HUES6 (cell line): ENCODE measurements at regions not wholly inside any gene's neighbourhood (a gene's known extent, or its start where the extent isn't known, plus 50 kb on each side); places are given as distances from the start of the nearest gene placed in this dataset.
"Not testable (repeated sequence)": the region's sequence is repeated elsewhere in the genome, so short reads cannot be mapped to it uniquely, and the experiment has no call there.

Source experiments
- H3K27ac ChIP-seq: 2 replicates; pipeline ENCODE4 v1.7.0; 2013; ENCODE audit warnings: low read depth, mild to moderate bottlenecking, low read length, inconsistent platforms
- H3K27me3 ChIP-seq: 2 replicates; pipeline ENCODE4 v1.6.1; 2013; ENCODE audit warnings: low read length; ENCODE audit not compliant: control insufficient read depth, insufficient read depth
- H3K36me3 ChIP-seq: 2 replicates; pipeline ENCODE4 v1.6.1; 2013; ENCODE audit warnings: low read length; ENCODE audit not compliant: control insufficient read depth, insufficient read depth
- H3K4me1 ChIP-seq: 2 replicates; pipeline ENCODE4 v1.6.1; 2013; ENCODE audit warnings: low read length; ENCODE audit not compliant: control insufficient read depth, insufficient read depth
- H3K4me3 ChIP-seq: 2 replicates; pipeline ENCODE4 v1.5.1; 2013; ENCODE audit warnings: low read depth, low read length
- H3K9ac ChIP-seq: one replicate; pipeline ENCODE4 v1.6.1; 2013; ENCODE audit warnings: mild to moderate bottlenecking, low read length
- H3K9me3 ChIP-seq: 2 replicates; pipeline ENCODE4 v1.6.1; 2013; ENCODE audit warnings: low read depth, low read length; ENCODE audit not compliant: control insufficient read depth, insufficient read depth

DNA sequence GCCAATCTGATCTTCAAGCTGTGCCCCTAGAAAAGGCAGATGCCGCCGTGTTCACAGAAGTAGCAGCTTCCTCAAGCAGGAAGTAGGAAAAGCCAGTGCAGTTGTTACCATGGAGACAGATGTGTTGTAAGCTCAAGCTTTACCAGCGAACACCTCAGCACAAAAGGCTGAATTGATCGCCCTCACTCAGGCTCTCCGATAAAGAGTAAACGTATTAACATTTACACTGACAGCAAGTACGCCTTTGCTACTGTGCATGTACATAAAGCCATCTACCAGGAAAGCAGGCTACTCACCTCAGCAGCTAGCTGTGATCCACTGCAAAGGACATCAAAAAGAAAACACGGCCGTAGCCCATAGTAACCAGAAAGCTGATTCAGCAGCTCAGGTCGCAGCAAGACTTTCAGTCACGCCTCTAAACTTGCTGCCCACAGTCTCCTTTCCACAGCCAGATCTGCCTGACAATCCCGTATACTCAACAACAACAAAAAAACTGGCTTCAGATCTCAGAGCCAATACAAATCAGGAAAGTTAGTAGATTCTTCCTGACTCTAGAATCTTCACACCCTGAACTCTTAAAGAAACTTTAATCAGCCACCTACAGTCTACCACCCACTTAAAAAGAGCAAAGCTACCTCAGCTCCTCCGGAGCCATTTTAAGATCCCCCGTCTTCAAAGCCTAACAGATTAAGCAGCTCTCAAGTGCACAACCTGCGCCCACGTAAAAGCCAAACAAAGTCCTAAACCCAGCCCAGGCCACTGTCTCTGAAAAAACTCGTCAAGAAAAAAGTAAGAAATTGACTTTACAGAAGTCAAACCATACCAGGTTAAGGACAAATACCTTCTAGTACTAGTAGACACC is 160.0 kb downstream of the DEFB131A start:
- not testable (repeated sequence) for H3K36me3 ChIP-seq, H3K27me3 ChIP-seq, H3K9me3 ChIP-seq, H3K4me3 ChIP-seq
- Histone ChIP-seq H3K4me1 (peaks cover 61% of the 10 kb centered on the region), H3K9ac (peak overlapping the region; percentile 80), H3K27ac (peak overlapping the region; percentile 81; the same call in 1 of the 2 replicates)

DNA sequence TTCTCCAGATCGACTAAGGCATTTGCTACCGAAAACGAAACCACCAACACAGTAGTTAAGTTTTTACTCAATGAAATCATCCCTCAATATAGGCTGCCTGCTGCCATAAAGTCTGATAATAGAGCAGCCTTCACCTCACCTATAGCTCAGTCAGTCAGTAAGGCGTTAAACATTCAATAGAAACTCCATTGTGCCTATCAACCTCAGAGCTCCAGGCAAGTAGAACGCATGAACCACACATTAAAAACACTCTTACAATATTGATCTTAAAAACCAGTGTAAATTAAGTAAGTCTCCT is 160.6 kb downstream of the DEFB131A start:
- H3K27ac ChIP-seq, H3K36me3 ChIP-seq, H3K27me3 ChIP-seq, H3K4me3 ChIP-seq, H3K9me3 ChIP-seq: not testable (repeated sequence)
- H3K4me1 ChIP-seq = peaks cover 56% of the 10 kb centered on the region
- H3K9ac ChIP-seq = peak overlapping the region; percentile 44

DNA sequence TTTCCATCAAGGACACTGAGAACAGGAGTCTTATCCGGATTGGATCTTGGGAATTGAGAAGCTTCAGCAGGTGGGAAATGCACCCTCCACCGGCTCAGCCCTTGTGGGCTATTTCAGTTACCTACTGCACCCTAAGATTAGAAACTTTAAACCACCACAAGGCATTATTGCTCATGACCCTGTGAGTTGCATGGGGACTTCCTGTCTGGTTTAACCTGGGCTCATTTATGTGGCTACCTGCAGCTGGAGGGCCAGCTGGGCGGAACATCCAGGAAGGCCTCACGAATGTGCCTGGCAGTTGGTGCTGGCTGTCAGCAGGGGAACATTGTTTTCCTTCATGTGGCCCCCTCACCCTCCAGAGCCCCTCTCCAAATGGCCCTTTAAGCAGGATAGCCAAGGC is 164.1 kb downstream of the DEFB131A start:
- Histone ChIP-seq H3K27ac (no peak overlapping the region; the same call in 1 of the 2 replicates), H3K4me3 (no peak overlapping the region), H3K4me1 (peaks cover 23% of the 10 kb centered on the region), H3K9ac (no peak overlapping the region), H3K9me3 (peaks cover 3% of the 10 kb centered on the region; the same call in 1 of the 2 replicates), H3K27me3 (no peaks in the 10 kb centered on the region), H3K36me3 (peaks cover 3% of the 10 kb centered on the region; the same call in 1 of the 2 replicates)

DNA sequence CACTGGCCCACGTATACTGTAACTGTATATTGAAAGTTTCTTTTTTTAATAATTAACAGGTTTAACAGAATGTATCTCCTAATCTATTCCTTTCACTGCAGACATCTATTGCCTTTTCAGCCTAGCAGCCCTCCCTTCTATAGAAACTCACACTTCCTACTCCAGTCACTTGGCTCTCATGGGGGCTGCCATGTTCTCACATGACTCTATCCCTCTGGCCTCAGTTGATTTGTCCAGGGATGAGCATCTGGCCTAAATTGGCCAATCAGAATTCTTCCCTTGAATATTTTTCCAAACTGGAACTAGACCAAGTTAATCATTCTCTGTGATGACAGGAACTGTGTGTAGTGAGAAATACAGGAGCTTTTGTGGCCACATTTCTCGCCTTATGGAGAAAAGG is 166.1 kb downstream of the DEFB131A start:
- H3K9me3 ChIP-seq, H3K36me3 ChIP-seq, H3K4me1 ChIP-seq, H3K4me3 ChIP-seq, H3K27me3 ChIP-seq, H3K9ac ChIP-seq, H3K27ac ChIP-seq: not testable (repeated sequence)

DNA sequence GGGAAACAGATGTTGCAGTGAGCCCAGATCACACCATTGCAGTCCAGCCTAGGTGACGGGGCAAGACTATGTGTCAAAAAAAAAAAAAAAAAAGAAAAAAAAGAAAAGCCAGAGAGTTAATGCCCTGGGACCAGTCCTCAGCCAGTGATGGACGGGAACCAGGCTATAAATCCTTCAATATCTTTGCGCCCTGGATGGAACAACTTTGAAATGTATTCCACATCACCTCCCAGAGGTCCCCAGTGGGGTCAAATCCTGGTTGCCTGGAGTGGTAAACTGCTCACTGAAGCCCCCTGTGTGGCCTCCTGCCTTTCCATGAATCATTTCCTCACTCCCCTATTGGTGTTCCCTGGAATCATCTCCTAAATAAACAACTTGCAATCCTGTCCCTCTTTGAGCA is 166.9 kb downstream of the DEFB131A start:
- Histone ChIP-seq H3K4me1 (no peaks in the 10 kb centered on the region; the same call in 1 of the 2 replicates), H3K9ac (no peak overlapping the region), H3K4me3 (no peak overlapping the region), H3K9me3 (peaks cover 3% of the 10 kb centered on the region; the same call in 1 of the 2 replicates), H3K27me3 (no peaks in the 10 kb centered on the region), H3K27ac (no peak overlapping the region), H3K36me3 (peaks cover 3% of the 10 kb centered on the region; the same call in 1 of the 2 replicates)

DNA sequence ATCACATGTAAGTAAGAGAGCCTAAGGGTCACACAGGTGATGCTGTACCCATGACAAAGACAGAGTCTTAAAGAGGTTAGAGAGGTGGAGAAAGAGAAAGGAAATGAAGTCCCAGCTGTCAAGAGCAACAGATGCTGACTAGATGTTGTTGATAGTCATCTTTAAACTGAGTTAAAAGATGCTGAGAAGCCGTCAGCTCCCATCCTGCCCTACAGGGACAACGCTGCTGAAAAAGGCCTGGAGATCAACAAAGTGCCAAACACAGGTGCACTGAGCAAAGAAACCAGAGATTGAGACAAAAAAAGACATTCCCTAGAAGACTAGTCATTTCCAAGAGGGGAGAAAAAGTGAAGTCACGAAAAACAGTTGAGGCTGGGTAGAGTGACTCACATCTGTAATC is 145.0 kb upstream of the DRD5 start:
- H3K36me3 ChIP-seq = not testable (repeated sequence)

DNA sequence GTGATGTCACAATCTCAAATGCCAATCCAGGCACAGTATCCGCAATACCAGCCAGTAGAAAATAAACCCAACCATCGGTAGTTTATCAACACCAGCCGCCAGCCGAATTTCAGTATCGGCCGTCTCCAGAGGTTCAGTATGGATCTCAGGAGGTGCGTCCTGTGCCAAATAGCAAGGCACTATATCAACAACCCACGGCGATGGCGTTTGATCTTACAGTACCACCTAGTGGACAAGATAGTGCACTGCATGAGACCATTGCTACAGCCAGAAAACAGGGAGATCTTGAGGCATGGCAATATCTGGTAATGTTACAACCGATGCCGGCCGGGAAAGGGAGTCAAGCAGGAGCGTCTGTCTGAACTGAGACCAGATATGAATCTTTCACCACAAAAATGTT is 121.8 kb upstream of the DRD5 start:
- not testable (repeated sequence) for H3K27ac ChIP-seq, H3K27me3 ChIP-seq, H3K9ac ChIP-seq, H3K9me3 ChIP-seq, H3K36me3 ChIP-seq, H3K4me1 ChIP-seq, H3K4me3 ChIP-seq

More for the DNA sequence above, 145.0 kb upstream of the DRD5 start:
- H3K9ac ChIP-seq, H3K27me3 ChIP-seq, H3K4me3 ChIP-seq, H3K27ac ChIP-seq, H3K4me1 ChIP-seq, H3K9me3 ChIP-seq: not testable (repeated sequence)

DNA sequence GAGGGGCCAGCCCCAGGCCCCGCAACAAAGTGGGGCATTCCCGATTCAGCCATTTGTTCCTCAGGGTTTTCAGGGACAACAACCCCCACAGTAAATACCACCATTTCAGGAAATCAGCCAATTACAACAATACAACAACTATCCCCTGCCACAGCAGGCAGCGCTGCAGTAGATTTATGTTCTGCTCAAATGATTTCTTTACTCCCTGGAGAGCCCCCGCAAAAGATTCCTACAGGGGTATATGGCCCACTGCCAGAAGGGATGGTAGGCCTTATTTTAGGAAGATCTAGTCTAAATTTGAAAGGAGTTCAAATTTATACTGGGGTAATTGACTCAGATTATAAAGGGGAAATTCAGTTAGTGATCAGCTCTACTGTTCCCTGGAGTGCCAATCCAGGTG is 120.5 kb upstream of the DRD5 start:
- not testable (repeated sequence) for H3K9me3 ChIP-seq, H3K4me1 ChIP-seq, H3K36me3 ChIP-seq, H3K27ac ChIP-seq, H3K9ac ChIP-seq, H3K27me3 ChIP-seq, H3K4me3 ChIP-seq

DNA sequence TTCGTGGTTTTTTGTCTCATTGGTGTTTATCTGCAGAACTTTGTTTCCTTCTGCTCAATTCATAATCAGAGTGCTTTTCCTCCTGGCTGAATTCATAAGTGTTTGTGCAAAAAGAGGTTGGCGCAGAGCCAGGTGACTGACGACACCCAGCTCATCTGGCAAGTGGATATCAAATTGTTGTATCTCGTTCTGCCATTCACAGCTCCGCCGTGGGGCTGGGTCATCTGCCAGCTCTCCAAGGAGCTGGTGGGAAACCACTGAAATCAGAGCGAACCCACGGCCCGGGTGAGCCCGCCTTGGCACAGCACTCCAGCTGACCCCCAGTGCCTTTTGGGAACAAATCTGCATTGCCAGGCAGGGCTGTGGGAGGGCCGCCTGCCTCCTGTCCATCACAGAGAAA is 110.7 kb upstream of the DRD5 start:
- not testable (repeated sequence) for H3K4me1 ChIP-seq, H3K9me3 ChIP-seq, H3K27ac ChIP-seq, H3K9ac ChIP-seq, H3K4me3 ChIP-seq, H3K36me3 ChIP-seq, H3K27me3 ChIP-seq

- not testable (repeated sequence) for H3K36me3 ChIP-seq, H3K27me3 ChIP-seq, H3K4me1 ChIP-seq, H3K27ac ChIP-seq, H3K4me3 ChIP-seq, H3K9ac ChIP-seq, H3K9me3 ChIP-seq
Observed at GRCh38 chr4:9677357-9677756, 104.1 kb upstream of the DRD5 start.

DNA sequence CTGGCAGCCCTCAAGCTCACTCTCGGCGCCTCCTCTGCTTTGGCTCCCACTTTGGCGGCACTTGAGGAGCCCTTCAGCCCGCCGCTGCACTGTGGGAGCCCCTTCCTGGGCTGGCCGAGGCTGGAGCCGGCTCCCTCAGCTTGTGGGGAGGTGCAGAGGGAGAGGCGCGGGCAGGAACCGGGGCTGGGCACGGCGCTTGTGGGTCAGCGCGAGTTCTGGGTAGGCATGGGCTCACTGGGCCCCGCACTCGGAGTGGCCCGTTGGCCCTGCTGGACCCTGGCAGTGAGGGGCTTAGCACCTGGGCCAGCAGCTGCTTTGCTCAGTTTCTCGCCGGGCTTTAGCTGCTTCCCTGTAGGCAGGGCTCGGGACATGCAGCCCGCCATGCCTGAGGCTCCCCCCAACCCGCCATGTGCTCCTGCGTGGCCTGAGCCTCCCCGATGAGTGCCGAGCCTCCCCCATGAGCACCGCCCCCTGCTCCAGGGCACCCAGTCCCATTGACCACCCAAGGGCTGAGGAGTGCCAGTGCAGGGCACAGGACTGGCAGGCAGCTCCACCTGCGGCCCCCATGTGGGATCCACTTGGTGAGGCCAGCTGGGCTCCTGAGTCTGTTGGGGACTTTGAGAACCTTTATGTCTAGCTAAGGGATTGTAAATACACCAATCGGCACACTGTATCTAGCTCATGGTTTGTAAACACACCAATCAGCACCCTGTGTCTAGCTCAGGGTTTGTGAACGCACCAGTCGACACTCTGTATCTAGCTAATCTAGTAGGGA is 101.5 kb upstream of the DRD5 start:
- Histone ChIP-seq H3K9ac (no peak overlapping the region), H3K4me1 (no peaks in the 10 kb centered on the region), H3K27me3 (no peaks in the 10 kb centered on the region), H3K4me3 (no peak overlapping the region), H3K9me3 (0 out of 2 replicates have a peak, but pooled peaks cover 5% of the 10 kb centered on the region), H3K27ac (no peak overlapping the region), H3K36me3 (no peaks in the 10 kb centered on the region)
